ENCODE measurements at regions not wholly inside any gene's neighbourhood (a gene's known extent, or its start where the extent isn't known, plus 50 kb on each side); places are given as distances from the start of the nearest gene placed in this dataset.

DNA sequence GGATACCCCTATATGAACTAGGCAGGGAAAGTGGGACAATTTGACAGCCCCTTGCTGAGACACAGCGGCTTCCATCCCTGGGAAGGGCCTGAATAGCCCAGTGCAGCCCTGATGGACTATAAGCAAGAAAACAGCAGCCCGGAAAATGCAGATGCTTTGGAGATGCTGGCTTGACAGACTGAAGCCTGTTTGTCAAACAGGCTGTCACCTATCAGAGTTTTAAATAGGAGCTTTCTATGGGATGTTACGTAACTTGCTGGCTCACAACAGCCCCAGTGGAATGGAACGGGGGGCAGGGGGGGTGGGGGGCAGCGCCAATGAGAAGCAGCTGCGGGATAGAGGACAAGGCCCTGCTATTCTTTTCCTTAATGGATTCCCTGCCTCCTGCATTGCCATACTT is 91.9 kb upstream of the NTM start:
- no peak overlapping the region for H3K4me3 ChIP-seq
- WGBS, 2 donors = 65 to 70% methylated on average over 6 of the region's 6 CpGs
- H3K36me3 ChIP-seq = no peaks in the 10 kb centered on the region
- ATAC-seq = no peak
- no peak overlapping the region for H3K27ac ChIP-seq
- peaks cover 0 to 6% (median 0%) of the 10 kb centered on the region in 11 donors for H3K9me3 ChIP-seq
- H3K4me1 ChIP-seq = no peaks in the 10 kb centered on the region
- peaks cover 0 to 18% (median 4%) of the 10 kb centered on the region in 7 donors for H3K27me3 ChIP-seq
- DNase-seq = no peak
- TF ChIP-seq, protein P1, sequence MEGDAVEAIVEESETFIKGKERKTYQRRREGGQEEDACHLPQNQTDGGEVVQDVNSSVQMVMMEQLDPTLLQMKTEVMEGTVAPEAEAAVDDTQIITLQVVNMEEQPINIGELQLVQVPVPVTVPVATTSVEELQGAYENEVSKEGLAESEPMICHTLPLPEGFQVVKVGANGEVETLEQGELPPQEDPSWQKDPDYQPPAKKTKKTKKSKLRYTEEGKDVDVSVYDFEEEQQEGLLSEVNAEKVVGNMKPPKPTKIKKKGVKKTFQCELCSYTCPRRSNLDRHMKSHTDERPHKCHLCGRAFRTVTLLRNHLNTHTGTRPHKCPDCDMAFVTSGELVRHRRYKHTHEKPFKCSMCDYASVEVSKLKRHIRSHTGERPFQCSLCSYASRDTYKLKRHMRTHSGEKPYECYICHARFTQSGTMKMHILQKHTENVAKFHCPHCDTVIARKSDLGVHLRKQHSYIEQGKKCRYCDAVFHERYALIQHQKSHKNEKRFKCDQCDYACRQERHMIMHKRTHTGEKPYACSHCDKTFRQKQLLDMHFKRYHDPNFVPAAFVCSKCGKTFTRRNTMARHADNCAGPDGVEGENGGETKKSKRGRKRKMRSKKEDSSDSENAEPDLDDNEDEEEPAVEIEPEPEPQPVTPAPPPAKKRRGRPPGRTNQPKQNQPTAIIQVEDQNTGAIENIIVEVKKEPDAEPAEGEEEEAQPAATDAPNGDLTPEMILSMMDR (IDR thresholded peaks at IDR 0.05) = no peak
- intact Hi-C loops (cut with DNase I) = no loop called here

DNA sequence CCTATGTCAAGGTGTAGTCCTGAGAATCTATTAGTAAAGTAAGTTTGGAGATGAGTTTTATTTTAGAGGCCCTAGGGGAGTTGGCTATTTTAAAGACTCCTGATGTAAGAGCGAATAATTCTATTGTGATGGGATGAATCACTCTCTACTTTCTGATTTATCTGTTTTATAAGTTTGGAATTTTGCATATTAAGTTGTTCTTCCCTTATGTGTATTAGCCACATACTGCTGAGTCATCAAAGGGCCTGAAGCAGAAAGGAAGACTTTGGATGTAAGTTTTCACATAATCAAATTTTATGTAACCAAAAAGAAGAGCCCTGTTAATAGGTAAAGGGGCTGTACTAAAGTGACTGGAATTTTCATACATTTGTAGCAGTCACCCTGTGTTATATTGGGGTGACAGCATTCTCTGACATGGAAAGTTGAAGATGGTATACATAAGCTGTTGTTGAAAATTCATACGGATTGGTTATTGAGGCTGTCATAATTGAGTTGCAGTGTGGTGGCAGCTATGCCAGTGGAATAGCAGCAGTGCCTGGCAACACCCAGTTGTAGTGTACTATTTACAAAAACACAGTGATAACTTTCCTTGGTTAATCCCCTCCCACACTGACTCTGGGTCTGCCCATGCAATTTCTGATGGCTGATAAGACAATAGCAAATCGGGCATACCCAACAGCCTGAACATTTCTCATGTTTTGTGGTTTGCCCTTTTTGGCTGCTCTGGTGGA is 90.6 kb upstream of the NTM start:
- intact Hi-C loops (cut with DNase I) = no loop called here
- TF ChIP-seq, protein P1 (IDR thresholded peaks at IDR 0.05) = no peak
- H3K27me3 ChIP-seq = peaks cover 0 to 10% (median 0%) of the 10 kb centered on the region in 7 donors
- ATAC-seq (no peak), DNase-seq (no peak)
- no peak overlapping the region for H3K27ac ChIP-seq
- H3K36me3 ChIP-seq = no peaks in the 10 kb centered on the region
- peaks cover 0 to 6% (median 0%) of the 10 kb centered on the region in 11 donors for H3K9me3 ChIP-seq
- H3K4me3 ChIP-seq = no peak overlapping the region
- WGBS, 2 donors = 92 to 97% methylated on average over 3 of the region's 3 CpGs
- H3K4me1 ChIP-seq = no peaks in the 10 kb centered on the region

DNA sequence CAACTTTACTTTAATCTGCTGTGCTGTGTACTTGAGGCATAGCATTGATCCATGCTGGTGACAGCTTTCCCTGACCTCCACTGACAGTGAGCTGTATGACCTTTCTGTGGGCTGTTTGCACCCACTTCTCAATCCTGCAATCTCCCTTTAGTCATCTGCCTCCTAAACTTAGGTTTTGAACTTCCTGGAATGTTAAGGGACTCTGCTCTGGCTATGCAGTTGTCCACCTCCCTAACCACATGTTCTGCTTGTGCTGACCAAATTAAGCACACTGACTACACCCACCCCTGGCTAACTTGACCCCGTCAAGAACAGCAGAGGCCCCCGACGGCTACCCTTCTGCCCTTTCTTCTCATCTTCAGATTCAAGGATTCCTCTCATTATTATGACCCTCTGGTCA is 89.1 kb upstream of the NTM start:
- 66 to 68% methylated on average over 3 of the region's 3 CpGs for WGBS, 2 donors
- Histone ChIP-seq H3K27me3 (peaks cover 0 to 7% (median 0%) of the 10 kb centered on the region in 7 donors), H3K36me3 (no peaks in the 10 kb centered on the region), H3K27ac (no peak overlapping the region), H3K4me1 (no peaks in the 10 kb centered on the region), H3K9me3 (peaks cover 0 to 6% (median 0%) of the 10 kb centered on the region in 11 donors), H3K4me3 (no peak overlapping the region)
- intact Hi-C loops (cut with DNase I) = no loop called here
- TF ChIP-seq, protein P1 (IDR thresholded peaks at IDR 0.05) = no peak
- ATAC-seq (peak in 1 of 8 donors; percentile 50), DNase-seq (no peak)

DNA sequence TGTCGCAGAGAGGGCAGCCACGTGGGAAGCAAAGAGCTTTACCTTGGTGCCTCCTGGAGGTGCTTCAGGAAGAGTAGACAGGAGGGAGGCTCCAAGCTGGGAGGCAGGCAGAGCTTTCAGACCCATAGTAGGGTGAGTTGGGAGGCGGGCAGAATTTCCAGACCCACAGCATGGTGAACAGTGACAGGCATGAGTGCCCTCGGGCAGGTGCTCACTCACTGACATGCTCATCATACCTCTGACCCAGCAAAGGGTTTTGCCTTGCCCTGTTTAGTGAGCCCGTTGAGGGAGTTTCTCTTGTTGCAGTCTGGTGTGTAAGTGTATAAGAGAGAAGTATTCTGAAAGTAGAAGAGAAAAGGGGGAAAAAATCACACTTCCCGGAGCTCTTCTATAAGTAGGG is 86.4 kb upstream of the NTM start:
- ATAC-seq = no peak
- Histone ChIP-seq H3K36me3 (no peaks in the 10 kb centered on the region), H3K4me1 (no peaks in the 10 kb centered on the region), H3K9me3 (peaks cover 0 to 6% (median 0%) of the 10 kb centered on the region in 11 donors), H3K4me3 (no peak overlapping the region), H3K27me3 (no peaks in the 10 kb centered on the region), H3K27ac (no peak overlapping the region)
- 76 to 88% methylated on average over 6 of the region's 6 CpGs for WGBS, 2 donors
- TF ChIP-seq, protein P1 (IDR thresholded peaks at IDR 0.05) = no peak
- no peak for DNase-seq
- intact Hi-C loops (cut with DNase I) = no loop called here

Measured in heart right ventricle (tissue), 16 donors.